ENCODE measurements at regions not wholly inside any gene's neighbourhood (a gene's known extent, or its start where the extent isn't known, plus 50 kb on each side); places are given as distances from the start of the nearest gene placed in this dataset.

- DNase-seq = no peak
- TF ChIP-seq POLR2A (IDR thresholded peaks at IDR 0.05; ENCODE audit: low read length) (no peak), GATA1 (IDR thresholded peaks at IDR 0.05; ENCODE audit: low read depth, low read length) (no peak)
Observed at GRCh38 chr4:184922301-184922700, 96.0 kb upstream of the HELT start.

GRCh38 chr4:184924516-184924915 is 93.8 kb upstream of the HELT start:
- no peak for TF ChIP-seq POLR2A (IDR thresholded peaks at IDR 0.05; ENCODE audit: low read length)
- TF ChIP-seq GATA1 (IDR thresholded peaks at IDR 0.05; ENCODE audit: low read depth, low read length) = no peak
- DNase-seq = no peak

- no peak for TF ChIP-seq POLR2A (IDR thresholded peaks at IDR 0.05; ENCODE audit: low read length)
- TF ChIP-seq GATA1 (IDR thresholded peaks at IDR 0.05; ENCODE audit: low read depth, low read length) = no peak
- DNase-seq = no peak
Observed at GRCh38 chr4:184929476-184929875, 88.8 kb upstream of the HELT start.

GRCh38 chr4:184930026-184930425 is 88.3 kb upstream of the HELT start:
- TF ChIP-seq POLR2A (IDR thresholded peaks at IDR 0.05; ENCODE audit: low read length) = no peak
- no peak for TF ChIP-seq GATA1 (IDR thresholded peaks at IDR 0.05; ENCODE audit: low read depth, low read length)

GRCh38 chr4:184932343-184932742 is 85.9 kb upstream of the HELT start:
- no peak for DNase-seq
- no peak for TF ChIP-seq POLR2A (IDR thresholded peaks at IDR 0.05; ENCODE audit: low read length)
- TF ChIP-seq GATA1 (IDR thresholded peaks at IDR 0.05; ENCODE audit: low read depth, low read length) = no peak

More at GRCh38 chr4:184930026-184930425, 88.3 kb upstream of the HELT start:
- no peak for DNase-seq

- no peak for TF ChIP-seq GATA1 (IDR thresholded peaks at IDR 0.05; ENCODE audit: low read depth, low read length)
- no peak for TF ChIP-seq POLR2A (IDR thresholded peaks at IDR 0.05; ENCODE audit: low read length)
- DNase-seq = no peak
Observed at GRCh38 chr4:184933311-184933710, 85.0 kb upstream of the HELT start.

GRCh38 chr4:184934184-184934583 is 84.1 kb upstream of the HELT start:
- TF ChIP-seq POLR2A (IDR thresholded peaks at IDR 0.05; ENCODE audit: low read length) = no peak
- TF ChIP-seq GATA1 (IDR thresholded peaks at IDR 0.05; ENCODE audit: low read depth, low read length) = no peak
- DNase-seq = no peak

GRCh38 chr4:184934961-184935360 is 83.3 kb upstream of the HELT start:
- TF ChIP-seq GATA1 (IDR thresholded peaks at IDR 0.05; ENCODE audit: low read depth, low read length) = no peak
- no peak for TF ChIP-seq POLR2A (IDR thresholded peaks at IDR 0.05; ENCODE audit: low read length)
- no peak for DNase-seq

- no peak for TF ChIP-seq POLR2A (IDR thresholded peaks at IDR 0.05; ENCODE audit: low read length)
- no peak for TF ChIP-seq GATA1 (IDR thresholded peaks at IDR 0.05; ENCODE audit: low read depth, low read length)
- no peak for DNase-seq
Observed at GRCh38 chr4:184936071-184936470, 82.2 kb upstream of the HELT start.

- TF ChIP-seq GATA1 (IDR thresholded peaks at IDR 0.05; ENCODE audit: low read depth, low read length) (no peak), POLR2A (IDR thresholded peaks at IDR 0.05; ENCODE audit: low read length) (no peak)
- DNase-seq = no peak
Observed at GRCh38 chr4:184937030-184937710, 81.1 kb upstream of the HELT start.

GRCh38 chr4:184937745-184938144 is 80.5 kb upstream of the HELT start:
- no peak for TF ChIP-seq GATA1 (IDR thresholded peaks at IDR 0.05; ENCODE audit: low read depth, low read length)
- no peak for TF ChIP-seq POLR2A (IDR thresholded peaks at IDR 0.05; ENCODE audit: low read length)
- no peak for DNase-seq

GRCh38 chr4:184938871-184939270 is 79.4 kb upstream of the HELT start:
- no peak for TF ChIP-seq POLR2A (IDR thresholded peaks at IDR 0.05; ENCODE audit: low read length)
- DNase-seq = no peak

GRCh38 chr4:184939978-184940377 is 78.3 kb upstream of the HELT start:
- DNase-seq = no peak
- no peak for TF ChIP-seq GATA1 (IDR thresholded peaks at IDR 0.05; ENCODE audit: low read depth, low read length)
- no peak for TF ChIP-seq POLR2A (IDR thresholded peaks at IDR 0.05; ENCODE audit: low read length)

GRCh38 chr4:184940500-184940899 is 77.8 kb upstream of the HELT start:
- DNase-seq = no peak
- TF ChIP-seq GATA1 (IDR thresholded peaks at IDR 0.05; ENCODE audit: low read depth, low read length) = no peak
- no peak for TF ChIP-seq POLR2A (IDR thresholded peaks at IDR 0.05; ENCODE audit: low read length)

- TF ChIP-seq GATA1 (IDR thresholded peaks at IDR 0.05; ENCODE audit: low read depth, low read length) (no peak), POLR2A (IDR thresholded peaks at IDR 0.05; ENCODE audit: low read length) (no peak)
Observed at GRCh38 chr4:184941671-184942418, 76.4 kb upstream of the HELT start.

More at GRCh38 chr4:184941671-184942418, 76.4 kb upstream of the HELT start:
- DNase-seq = no peak

All from erythroblast (primary cell).